ENCODE measurements at regions not wholly inside any gene's neighbourhood (a gene's known extent, or its start where the extent isn't known, plus 50 kb on each side); places are given as distances from the start of the nearest gene placed in this dataset.

GRCh38 chr5:126126574-126126973, 296.6 kb upstream of the GRAMD2B start:
- no peak for TF ChIP-seq POLR2A (IDR thresholded peaks at IDR 0.05)
- no peak for TF ChIP-seq CTCF (IDR thresholded peaks at IDR 0.05)

Measured in lower leg skin (tissue), 3 donors.